Panc1 (cell line): ENCODE measurements at regions not wholly inside any gene's neighbourhood (a gene's known extent, or its start where the extent isn't known, plus 50 kb on each side); places are given as distances from the start of the nearest gene placed in this dataset.

ENCODE experiments used
- ATAC-seq: fragments of 200-7000 bp; cut with Tn5 transposase; 2 replicates; pipeline ENCODE4 v1.9.1; 2020; ENCODE audit warnings: mild to moderate bottlenecking, moderate library complexity
- BruUV-seq: library from RNA; stranded (reverse); fragments of 400-500 nt; replicated peaks from 2 replicates; lab custom pipeline; 2021; lab: Mats Ljungman, UMichigan
- CTCF ChIA-PET: fragments of 300-600 bp; sonication (Branson Sonifier 250); formaldehyde crosslinking; loops from one replicate; lab custom pipeline; 2022; ENCODE audit warnings: antibody characterized with exemption; lab: Charles Lee
- POLR2A ChIA-PET: fragments of 300-600 bp; sonication (Branson Sonifier 250); formaldehyde crosslinking; loops from one replicate; lab custom pipeline; 2022; ENCODE audit warnings: antibody characterized with exemption; lab: Charles Lee
- DNase-seq: peaks from one replicate; pipeline ENCODE4 v3.0.0-alpha.2; 2010; ENCODE audit warnings: low read depth, low spot score
- H3K27ac ChIP-seq: 2 replicates; pipeline ENCODE4 v1.5.1; 2011; ENCODE audit warnings: mild to moderate bottlenecking, low read length, inconsistent platforms
- H3K27me3 ChIP-seq: fragments of 200-500 bp; sonication (Bioruptor generic); 2 replicates; pipeline ENCODE4 v1.6.0; 2014; ENCODE audit warnings: low read length, inconsistent platforms; ENCODE audit not compliant: control insufficient read depth, insufficient read depth
- H3K36me3 ChIP-seq: fragments of 200-500 bp; sonication (Bioruptor generic); 2 replicates; pipeline ENCODE4 v1.5.1; 2014; ENCODE audit warnings: inconsistent platforms, mild to moderate bottlenecking, low read length, moderate library complexity; ENCODE audit not compliant: control insufficient read depth, insufficient read depth
- H3K4me1 ChIP-seq: 2 replicates; pipeline ENCODE4 v1.5.1; 2011; ENCODE audit warnings: inconsistent platforms, mild to moderate bottlenecking, low read length, moderate library complexity; ENCODE audit not compliant: control insufficient read depth, insufficient read depth
- H3K4me3 ChIP-seq, 2 experiments: 2 replicates each; pipeline ENCODE4 v1.5.1; 2011 to 2012; ENCODE audit warnings: low read depth in 2 of 2, low read length in 2 of 2, mild to moderate bottlenecking in 2 of 2, inconsistent platforms in 1 of 2, moderate library complexity in 1 of 2
- H3K9me3 ChIP-seq: fragments of 200-500 bp; sonication (Bioruptor generic); 2 replicates; pipeline ENCODE4 v1.5.1; 2014; ENCODE audit warnings: low read depth, mild to moderate bottlenecking, inconsistent platforms, low read length, moderate library complexity; ENCODE audit not compliant: control insufficient read depth, insufficient read depth
- CTCF ChIP-seq: fragments of 450-650 bp; IDR thresholded peaks from 2 replicates; pipeline ENCODE4 v1.5.1; 2017; ENCODE audit warnings: mild to moderate bottlenecking
- POLR2AphosphoS5 ChIP-seq: IDR thresholded peaks from 2 replicates; pipeline ENCODE4 v1.6.1; 2012; ENCODE audit warnings: mild to moderate bottlenecking, low read depth, low read length, moderate library complexity
- SIN3A ChIP-seq: IDR thresholded peaks from 2 replicates; pipeline ENCODE4 v1.6.1; 2012; ENCODE audit warnings: low read depth, mild to moderate bottlenecking, low read length, moderate library complexity, borderline replicate concordance; ENCODE audit not compliant: insufficient read depth
- TCF7L2 ChIP-seq: IDR thresholded peaks from 2 replicates; pipeline ENCODE4 v1.6.1; 2011; ENCODE audit warnings: mild to moderate bottlenecking, low read depth, low read length, inconsistent platforms
- in situ Hi-C: cut with HindIII; loops from 2 replicates; pipeline ENCODE4 v1.10.0; 2016; ENCODE audit warnings: low sequenced_read_pairs, low pct_unique_long_range_greater_than_20kb
- intact Hi-C: fragments of 100-400 bp; cut with micrococcal nuclease; formaldehyde crosslinking; loops from one replicate; pipeline ENCODE4 v1.10.0; 2022; ENCODE audit not compliant: unreplicated experiment
- TF ChIP-seq, protein P1 (sequence below), 2 experiments: IDR thresholded peaks; 2 replicates each; pipeline ENCODE4 v1.6.1; 2011 to 2012; ENCODE audit warnings: low read depth in 2 of 2, control low read depth in 1 of 2, low read length in 1 of 2, mild to moderate bottlenecking in 1 of 2, moderate library complexity in 1 of 2; ENCODE audit not compliant: insufficient read depth in 1 of 2

DNA sequence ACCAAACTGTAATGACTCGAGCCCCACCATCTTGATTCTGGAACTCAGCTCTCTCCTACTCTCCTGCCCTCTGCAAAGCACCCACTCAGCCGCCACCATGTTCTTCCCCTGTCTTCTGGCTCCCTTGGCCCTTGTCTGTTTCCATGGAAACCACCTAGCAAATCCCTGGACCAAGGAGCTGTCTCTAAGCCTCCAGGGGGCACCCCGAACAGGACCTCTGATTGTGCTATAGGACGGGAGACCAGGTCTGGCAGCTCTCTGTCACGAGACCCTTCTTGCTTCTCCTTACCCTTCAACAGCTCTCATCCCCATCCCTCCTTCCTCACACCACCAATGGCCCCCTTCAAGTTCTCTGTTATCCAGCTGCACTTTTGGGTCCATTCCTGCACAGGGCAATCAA, 277.7 kb upstream of the ZNF507 start:
- intact Hi-C loops: no loop called here
- ATAC-seq: no peak
- no peak overlapping the region for H3K27ac ChIP-seq
- peaks cover 18% of the 10 kb centered on the region for H3K27me3 ChIP-seq
- CTCF ChIA-PET: no interaction called here
- H3K4me3 ChIP-seq: no peak overlapping the region
- in situ Hi-C loops: no loop called here
- H3K4me1 ChIP-seq: no peaks in the 10 kb centered on the region
- DNase-seq: no peak
- no peaks in the 10 kb centered on the region for H3K9me3 ChIP-seq
- BruUV-seq: no TSS peak
- no peaks in the 10 kb centered on the region for H3K36me3 ChIP-seq
- POLR2A ChIA-PET: no interaction called here
- TF ChIP-seq TCF7L2: no peak
- TF ChIP-seq SIN3A: no peak
- no peak for TF ChIP-seq CTCF
- no peak for TF ChIP-seq POLR2AphosphoS5
- TF ChIP-seq, protein P1, sequence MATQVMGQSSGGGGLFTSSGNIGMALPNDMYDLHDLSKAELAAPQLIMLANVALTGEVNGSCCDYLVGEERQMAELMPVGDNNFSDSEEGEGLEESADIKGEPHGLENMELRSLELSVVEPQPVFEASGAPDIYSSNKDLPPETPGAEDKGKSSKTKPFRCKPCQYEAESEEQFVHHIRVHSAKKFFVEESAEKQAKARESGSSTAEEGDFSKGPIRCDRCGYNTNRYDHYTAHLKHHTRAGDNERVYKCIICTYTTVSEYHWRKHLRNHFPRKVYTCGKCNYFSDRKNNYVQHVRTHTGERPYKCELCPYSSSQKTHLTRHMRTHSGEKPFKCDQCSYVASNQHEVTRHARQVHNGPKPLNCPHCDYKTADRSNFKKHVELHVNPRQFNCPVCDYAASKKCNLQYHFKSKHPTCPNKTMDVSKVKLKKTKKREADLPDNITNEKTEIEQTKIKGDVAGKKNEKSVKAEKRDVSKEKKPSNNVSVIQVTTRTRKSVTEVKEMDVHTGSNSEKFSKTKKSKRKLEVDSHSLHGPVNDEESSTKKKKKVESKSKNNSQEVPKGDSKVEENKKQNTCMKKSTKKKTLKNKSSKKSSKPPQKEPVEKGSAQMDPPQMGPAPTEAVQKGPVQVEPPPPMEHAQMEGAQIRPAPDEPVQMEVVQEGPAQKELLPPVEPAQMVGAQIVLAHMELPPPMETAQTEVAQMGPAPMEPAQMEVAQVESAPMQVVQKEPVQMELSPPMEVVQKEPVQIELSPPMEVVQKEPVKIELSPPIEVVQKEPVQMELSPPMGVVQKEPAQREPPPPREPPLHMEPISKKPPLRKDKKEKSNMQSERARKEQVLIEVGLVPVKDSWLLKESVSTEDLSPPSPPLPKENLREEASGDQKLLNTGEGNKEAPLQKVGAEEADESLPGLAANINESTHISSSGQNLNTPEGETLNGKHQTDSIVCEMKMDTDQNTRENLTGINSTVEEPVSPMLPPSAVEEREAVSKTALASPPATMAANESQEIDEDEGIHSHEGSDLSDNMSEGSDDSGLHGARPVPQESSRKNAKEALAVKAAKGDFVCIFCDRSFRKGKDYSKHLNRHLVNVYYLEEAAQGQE (IDR thresholded peaks at IDR 0.05; ENCODE audit: insufficient read depth in 1 of 2, low read depth in 2 of 2, low read length in 1 of 2): no peak

DNA sequence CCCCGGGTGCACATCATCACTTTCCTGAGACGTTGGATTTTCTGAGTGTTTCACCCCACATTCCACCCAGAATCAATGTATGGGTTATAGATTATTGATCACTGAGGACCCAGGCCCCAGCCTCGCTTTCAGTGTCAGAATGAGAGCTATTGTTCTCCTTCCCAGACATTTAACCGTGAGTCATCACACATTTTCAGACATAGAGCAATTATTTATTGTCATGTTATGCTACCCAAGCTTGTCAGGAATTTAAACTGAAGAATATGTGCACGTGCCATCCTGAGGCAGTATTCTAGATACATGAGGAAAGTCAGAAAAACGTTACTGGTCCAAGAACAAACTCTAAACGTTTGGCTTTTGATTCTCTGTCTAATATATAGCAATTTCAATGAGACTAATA, 276.6 kb upstream of the ZNF507 start:
- TF ChIP-seq, protein P1 (IDR thresholded peaks at IDR 0.05; ENCODE audit: insufficient read depth in 1 of 2, low read depth in 2 of 2, low read length in 1 of 2): no peak
- no peak for TF ChIP-seq POLR2AphosphoS5
- TF ChIP-seq SIN3A: no peak
- TF ChIP-seq CTCF: no peak
- TF ChIP-seq TCF7L2: no peak
- Histone ChIP-seq H3K27me3 (peaks cover 18% of the 10 kb centered on the region), H3K9me3 (no peaks in the 10 kb centered on the region), H3K4me3 (no peak overlapping the region), H3K4me1 (no peaks in the 10 kb centered on the region), H3K27ac (no peak overlapping the region), H3K36me3 (no peaks in the 10 kb centered on the region)
- ATAC-seq (no peak), DNase-seq (no peak)
- BruUV-seq: no TSS peak
- CTCF ChIA-PET: no interaction called here
- in situ Hi-C loops (no loop called here), intact Hi-C loops (no loop called here)
- POLR2A ChIA-PET: no interaction called here
